Type B pancreatic cell (in vitro differentiated cells): ENCODE measurements at regions not wholly inside any gene's neighbourhood (a gene's known extent, or its start where the extent isn't known, plus 50 kb on each side); places are given as distances from the start of the nearest gene placed in this dataset.
A peak's percentile ranks its signal among the peaks of the same experiment; 100 is the strongest.
"Not testable (repeated sequence)": the region's sequence is repeated elsewhere in the genome, so short reads cannot be mapped to it uniquely, and the experiment has no call there.

Source experiments
- DNase-seq: peaks from one replicate; pipeline ENCODE4 v3.0.0; 2021; ENCODE audit warnings: mixed read lengths; ENCODE audit not compliant: unreplicated experiment; ENCODE audit errors: extremely low spot score
- H3K27ac Mint-ChIP-seq: 2 replicates; pipeline ENCODE4 v1.8.0; 2021; ENCODE audit warnings: mild to moderate bottlenecking, mixed read lengths
- H3K27me3 Mint-ChIP-seq: 2 replicates; pipeline ENCODE4 v1.8.0; 2021; ENCODE audit warnings: mixed read lengths
- H3K36me3 Mint-ChIP-seq: 2 replicates; pipeline ENCODE4 v1.8.0; 2021; ENCODE audit warnings: mixed read lengths
- H3K4me1 Mint-ChIP-seq: one replicate; pipeline ENCODE4 v1.8.0; 2021; ENCODE audit warnings: mixed read lengths; ENCODE audit not compliant: unreplicated experiment
- H3K4me3 Mint-ChIP-seq: 2 replicates; pipeline ENCODE4 v1.8.0; 2021; ENCODE audit warnings: mild to moderate bottlenecking, mixed read lengths
- H3K9me3 Mint-ChIP-seq: 2 replicates; pipeline ENCODE4 v1.8.0; 2021; ENCODE audit warnings: mixed read lengths
- CTCF ChIP-seq: fragments of 200-600 bp; sonication (generic); conservative IDR thresholded peaks from 2 replicates; pipeline ENCODE4 v1.5.0; 2021; ENCODE audit warnings: antibody characterized with exemption, mild to moderate bottlenecking

DNA sequence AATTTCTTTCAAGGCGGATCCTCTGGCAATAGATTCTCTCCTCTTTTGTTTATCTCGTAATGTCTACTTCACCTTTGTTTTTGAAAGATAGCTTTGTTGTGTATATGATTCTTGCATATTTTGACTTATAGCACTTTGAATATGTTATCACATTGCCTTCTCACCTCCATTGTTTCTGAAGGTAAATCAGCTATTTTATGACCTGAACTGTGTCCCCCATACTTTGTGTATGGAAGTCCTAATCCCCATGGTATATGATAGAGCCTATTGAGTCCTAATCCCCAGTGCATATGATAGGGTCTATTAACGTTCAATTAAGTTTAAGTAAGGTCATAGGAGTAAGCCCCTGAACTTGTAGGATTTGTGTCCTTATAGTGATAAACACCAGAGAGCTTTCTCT, 910.2 kb upstream of the NUDT12 start:
- H3K9me3 Mint-ChIP-seq, result no peaks in the 10 kb centered on the region
- no peak for TF ChIP-seq CTCF

GRCh38 chr5:104456122-104456521, 893.5 kb upstream of the NUDT12 start:
- Mint-ChIP-seq H3K27ac (no peak overlapping the region), H3K4me3 (no peak overlapping the region), H3K27me3 (no peaks in the 10 kb centered on the region), H3K4me1 (no peaks in the 10 kb centered on the region), H3K36me3 (no peaks in the 10 kb centered on the region), H3K9me3 (no peaks in the 10 kb centered on the region)
- TF ChIP-seq CTCF, result no peak
- DNase-seq, result no peak

More for the DNA sequence above, 910.2 kb upstream of the NUDT12 start:
- Mint-ChIP-seq H3K27me3 (no peaks in the 10 kb centered on the region), H3K36me3 (no peaks in the 10 kb centered on the region), H3K4me1 (no peaks in the 10 kb centered on the region), H3K27ac (no peak overlapping the region), H3K4me3 (no peak overlapping the region)
- DNase-seq, result no peak

GRCh38 chr5:104452550-104452949, 890.0 kb upstream of the NUDT12 start:
- Mint-ChIP-seq H3K4me1 (no peaks in the 10 kb centered on the region), H3K27me3 (no peaks in the 10 kb centered on the region), H3K27ac (peak overlapping the region; percentile 97), H3K4me3 (peak overlapping the region; percentile 94), H3K9me3 (no peaks in the 10 kb centered on the region), H3K36me3 (no peaks in the 10 kb centered on the region)
- no peak for DNase-seq
- TF ChIP-seq CTCF, result no peak

- H3K4me1 Mint-ChIP-seq, H3K27me3 Mint-ChIP-seq, H3K36me3 Mint-ChIP-seq, H3K9me3 Mint-ChIP-seq, DNase-seq: not testable (repeated sequence)
- Mint-ChIP-seq H3K27ac (peak overlapping the region; percentile 97), H3K4me3 (peak overlapping the region; percentile 94)
Measured at GRCh38 chr5:104451911-104452310, 889.3 kb upstream of the NUDT12 start.

- H3K27ac Mint-ChIP-seq, result no peak overlapping the region
- no peaks in the 10 kb centered on the region for H3K36me3 Mint-ChIP-seq
- no peak for TF ChIP-seq CTCF
- H3K9me3 Mint-ChIP-seq, result no peaks in the 10 kb centered on the region
- H3K4me1 Mint-ChIP-seq, result no peaks in the 10 kb centered on the region
- no peak for DNase-seq
- no peaks in the 10 kb centered on the region for H3K27me3 Mint-ChIP-seq
- H3K4me3 Mint-ChIP-seq, result no peak overlapping the region
Measured at GRCh38 chr5:104444656-104445055, 882.1 kb upstream of the NUDT12 start.

DNA sequence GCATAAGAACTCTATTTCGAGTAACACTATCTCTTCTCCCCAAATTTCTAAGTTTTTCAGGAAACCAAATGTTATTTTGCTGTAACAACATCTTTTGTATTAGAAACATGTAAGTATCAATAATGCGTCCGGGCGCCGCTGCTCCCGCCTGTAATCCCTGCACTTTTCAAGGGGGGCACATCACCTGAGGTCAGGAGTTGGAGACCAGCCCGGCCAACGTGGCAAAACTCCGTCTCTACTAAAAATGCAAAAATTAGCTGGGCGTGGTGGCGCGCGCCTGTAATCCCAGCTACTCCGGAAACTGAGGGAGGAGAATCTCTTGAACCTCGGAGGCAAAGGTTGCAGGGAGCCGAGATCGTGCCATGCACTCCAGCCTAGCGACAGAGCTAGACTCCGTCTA, 881.1 kb upstream of the NUDT12 start:
- H3K36me3 Mint-ChIP-seq, result no peaks in the 10 kb centered on the region
- no peaks in the 10 kb centered on the region for H3K9me3 Mint-ChIP-seq
- H3K4me1 Mint-ChIP-seq, result no peaks in the 10 kb centered on the region
- no peak overlapping the region for H3K27ac Mint-ChIP-seq
- no peak for TF ChIP-seq CTCF
- H3K4me3 Mint-ChIP-seq, result no peak overlapping the region
- H3K27me3 Mint-ChIP-seq, result no peaks in the 10 kb centered on the region
- no peak for DNase-seq
